Amniotic stem cell (primary cell): ENCODE measurements at regions not wholly inside any gene's neighbourhood (a gene's known extent, or its start where the extent isn't known, plus 50 kb on each side); places are given as distances from the start of the nearest gene placed in this dataset.

ENCODE experiments used
- DNase-seq: peaks from one replicate; lab custom pipeline; 2025; lab: John Stamatoyannopoulos, UW

- DNase-seq: no peak
These were observed 226.7 kb upstream of the MYOCD start for GRCh38 chr17:12438813-12439586.

- DNase-seq: no peak
These were observed 220.4 kb upstream of the MYOCD start for GRCh38 chr17:12445331-12445730.

- DNase-seq: peak; percentile 8
These were observed 208.2 kb upstream of the MYOCD start for GRCh38 chr17:12457493-12457892.

- DNase-seq: no peak
These were observed 206.0 kb upstream of the MYOCD start for GRCh38 chr17:12459736-12460135.

- DNase-seq: peak; percentile 24
These were observed 202.6 kb upstream of the MYOCD start for GRCh38 chr17:12463102-12463501.

- DNase-seq: no peak
These were observed 193.2 kb upstream of the MYOCD start for GRCh38 chr17:12472252-12473173.

- no peak for DNase-seq
These were observed 187.4 kb upstream of the MYOCD start for GRCh38 chr17:12478311-12478710.

- no peak for DNase-seq
These were observed 180.3 kb upstream of the MYOCD start for GRCh38 chr17:12485361-12485906.

GRCh38 chr17:12489325-12489724 is 176.4 kb upstream of the MYOCD start:
- no peak for DNase-seq

GRCh38 chr17:12492450-12492849 is 173.2 kb upstream of the MYOCD start:
- no peak for DNase-seq

GRCh38 chr17:12505866-12506265 is 159.8 kb upstream of the MYOCD start:
- DNase-seq: no peak

GRCh38 chr17:12507026-12507595 is 158.6 kb upstream of the MYOCD start:
- DNase-seq: no peak

- no peak for DNase-seq
These were observed 155.9 kb upstream of the MYOCD start for GRCh38 chr17:12509801-12510200.

- no peak for DNase-seq
These were observed 155.2 kb upstream of the MYOCD start for GRCh38 chr17:12510535-12510934.

GRCh38 chr17:12512694-12513355 is 152.9 kb upstream of the MYOCD start:
- DNase-seq: no peak

GRCh38 chr17:12514596-12514995 is 151.1 kb upstream of the MYOCD start:
- no peak for DNase-seq

GRCh38 chr17:12519956-12520594 is 145.6 kb upstream of the MYOCD start:
- no peak for DNase-seq

GRCh38 chr17:12521416-12521815 is 144.3 kb upstream of the MYOCD start:
- DNase-seq: no peak

GRCh38 chr17:12522336-12522735 is 143.4 kb upstream of the MYOCD start:
- DNase-seq: no peak

GRCh38 chr17:12522743-12523183 is 142.9 kb upstream of the MYOCD start:
- DNase-seq: no peak

GRCh38 chr17:12523244-12523643 is 142.4 kb upstream of the MYOCD start:
- no peak for DNase-seq
